A673 (cell line): ENCODE measurements at regions not wholly inside any gene's neighbourhood (a gene's known extent, or its start where the extent isn't known, plus 50 kb on each side); places are given as distances from the start of the nearest gene placed in this dataset.

Experiments used
- CTCF ChIP-seq: fragments of 300-800, 200-600 bp; sonication (generic); conservative IDR thresholded peaks from 2 replicates; pipeline ENCODE4 v1.5.1; 2017; ENCODE audit warnings: low read depth, mild to moderate bottlenecking, antibody characterized with exemption, low read length, moderate library complexity, mixed read lengths
- EZH2 ChIP-seq: fragments of 200-600 bp; sonication (generic); IDR thresholded peaks from 2 replicates; pipeline ENCODE4 v1.6.1; 2017; ENCODE audit warnings: borderline replicate concordance, low read depth, mild to moderate bottlenecking, mixed read lengths, antibody characterized with exemption, low read length; ENCODE audit not compliant: poor library complexity, severe bottlenecking

- TF ChIP-seq CTCF: no peak
- no peak for TF ChIP-seq EZH2
These were observed 622.3 kb upstream of the ARID1B start for GRCh38 chr6:156154896-156155295.
